HFF-Myc (cell line): ENCODE measurements at regions not wholly inside any gene's neighbourhood (a gene's known extent, or its start where the extent isn't known, plus 50 kb on each side); places are given as distances from the start of the nearest gene placed in this dataset.

Experiments used
- DNase-seq: peaks from one replicate; pipeline ENCODE4 v3.0.0-alpha.2; 2011; ENCODE audit warnings: low read depth; ENCODE audit errors: extremely low read depth
- H3K4me3 ChIP-seq: replicated peaks from 2 replicates; pipeline ENCODE4 v1.5.1; 2011; ENCODE audit warnings: low read depth, mild to moderate bottlenecking, control low read depth, low read length
- CTCF ChIP-seq: IDR thresholded peaks from 2 replicates; pipeline ENCODE4 v1.5.1; 2012; ENCODE audit warnings: mild to moderate bottlenecking, low read depth, low read length, control low read depth; ENCODE audit errors: missing control alignments

DNA sequence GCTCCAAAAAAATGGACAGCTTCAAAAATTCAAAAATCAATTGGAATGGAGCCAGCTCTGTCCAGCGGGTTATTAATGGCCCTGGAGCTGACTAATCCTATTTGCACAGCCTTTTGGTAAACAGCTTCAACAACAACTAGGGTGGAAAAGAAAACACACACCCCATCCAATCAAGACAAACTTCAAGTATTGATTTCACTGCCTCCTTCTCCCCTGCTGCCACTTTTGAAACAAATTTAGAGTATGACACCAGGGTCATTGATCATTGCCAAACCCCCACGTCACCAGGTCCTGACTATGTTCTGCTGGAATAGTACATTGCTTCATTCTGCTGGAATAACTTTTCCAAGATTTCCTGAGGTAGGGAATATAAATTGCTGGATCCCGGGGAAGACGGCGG lies 56.8 kb upstream of the GTF3A start:
- DNase-seq = no peak
- no peak overlapping the region for H3K4me3 ChIP-seq
- no peak for TF ChIP-seq CTCF

- DNase-seq = no peak
- no peak for TF ChIP-seq CTCF
- H3K4me3 ChIP-seq = no peak overlapping the region
Measured at GRCh38 chr13:27370305-27370872, 54.0 kb upstream of the GTF3A start.

DNA sequence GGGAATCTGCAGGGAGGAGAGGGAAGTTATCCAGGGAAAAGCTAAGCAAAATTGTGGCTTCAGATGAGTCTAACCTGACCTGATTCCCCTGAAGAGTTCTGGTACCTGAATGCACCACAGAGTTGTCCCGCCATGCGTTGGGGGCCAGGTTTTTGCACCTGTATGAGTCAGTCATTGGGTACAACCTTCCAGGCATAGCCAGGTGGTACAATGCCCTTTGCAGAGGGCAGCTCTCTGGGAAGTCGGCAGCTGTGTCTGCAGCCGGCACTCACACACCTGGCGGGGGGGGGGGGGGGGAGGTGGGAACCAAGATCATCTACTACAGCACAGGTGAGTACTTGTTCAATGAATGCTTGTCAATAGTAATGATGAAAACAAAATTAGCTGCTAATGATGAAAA lies 52.5 kb upstream of the GTF3A start:
- TF ChIP-seq CTCF = no peak
- no peak overlapping the region for H3K4me3 ChIP-seq
- DNase-seq = no peak

DNA sequence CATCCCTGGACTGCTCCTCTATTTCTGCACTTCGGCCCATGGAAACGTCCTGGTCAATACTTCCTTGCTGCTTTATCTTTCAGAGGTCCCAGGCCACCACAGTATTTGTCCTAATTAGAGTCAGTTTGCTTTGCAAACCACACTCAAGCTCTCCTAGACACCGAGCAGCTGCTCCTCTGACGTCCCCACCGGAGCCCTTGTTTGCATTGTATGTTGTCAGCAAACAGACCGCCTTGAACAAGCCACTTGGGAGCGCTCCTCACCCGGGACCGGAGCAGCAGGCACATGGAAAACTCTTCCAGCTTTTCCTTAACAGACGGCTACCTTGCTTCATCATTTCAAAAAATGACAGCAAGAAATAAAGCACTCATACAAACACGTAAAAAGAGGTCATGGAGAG lies 51.5 kb upstream of the GTF3A start:
- no peak for DNase-seq
- TF ChIP-seq CTCF = no peak
- no peak overlapping the region for H3K4me3 ChIP-seq

GRCh38 chr13:27374126-27374613 lies 50.2 kb upstream of the GTF3A start:
- TF ChIP-seq CTCF = no peak
- H3K4me3 ChIP-seq = no peak overlapping the region
- no peak for DNase-seq
